Tongue (tissue), 1 donor: ENCODE measurements at regions not wholly inside any gene's neighbourhood (a gene's known extent, or its start where the extent isn't known, plus 50 kb on each side); places are given as distances from the start of the nearest gene placed in this dataset.
A peak's percentile ranks its signal among the peaks of the same experiment; 100 is the strongest.
"Not testable (repeated sequence)": the region's sequence is repeated elsewhere in the genome, so short reads cannot be mapped to it uniquely, and the experiment has no call there.

ENCODE experiments used
- DNase-seq: peaks from one replicate; pipeline ENCODE4 v3.0.0-alpha.2; 2015

DNA sequence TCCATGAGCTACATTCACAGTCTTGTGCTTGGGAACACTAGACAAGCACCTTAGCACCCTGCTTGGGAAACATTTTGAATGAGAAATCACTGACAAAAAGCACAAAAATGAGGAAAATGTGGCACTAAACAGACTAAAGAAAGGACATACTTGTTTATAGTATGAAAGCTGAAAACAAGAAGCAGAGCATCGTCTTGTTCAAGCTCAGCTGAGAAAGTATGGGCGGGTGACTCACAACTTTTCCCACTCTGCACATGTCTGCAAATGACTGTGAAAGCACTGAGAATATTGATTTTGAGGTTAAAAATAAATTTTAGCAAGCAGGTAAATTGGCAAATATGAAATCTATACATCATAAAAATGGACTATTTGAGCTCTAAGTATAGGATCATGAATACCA is 725.3 kb downstream of the COL12A1 start:
- DNase-seq = no peak

DNA sequence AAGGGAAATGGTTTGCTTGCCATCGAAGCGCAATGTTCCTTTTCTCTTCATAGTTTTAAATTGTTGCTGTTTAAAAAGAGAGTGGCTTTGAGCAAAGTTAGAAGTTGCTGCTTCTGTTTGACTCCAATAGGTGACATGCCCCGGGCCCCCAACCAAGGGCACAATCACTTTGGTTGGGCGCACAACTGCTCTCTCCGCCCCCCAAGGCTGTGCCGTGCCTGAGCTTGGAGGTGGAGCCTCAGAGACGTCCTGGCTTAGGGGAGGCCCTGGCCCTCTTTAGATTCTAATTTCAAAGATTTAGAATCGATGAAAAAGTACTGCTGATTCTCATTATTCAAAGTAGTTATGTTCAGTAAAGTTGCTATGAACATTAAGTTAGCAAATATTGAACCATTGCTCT is 725.9 kb downstream of the COL12A1 start:
- no peak for DNase-seq

DNA sequence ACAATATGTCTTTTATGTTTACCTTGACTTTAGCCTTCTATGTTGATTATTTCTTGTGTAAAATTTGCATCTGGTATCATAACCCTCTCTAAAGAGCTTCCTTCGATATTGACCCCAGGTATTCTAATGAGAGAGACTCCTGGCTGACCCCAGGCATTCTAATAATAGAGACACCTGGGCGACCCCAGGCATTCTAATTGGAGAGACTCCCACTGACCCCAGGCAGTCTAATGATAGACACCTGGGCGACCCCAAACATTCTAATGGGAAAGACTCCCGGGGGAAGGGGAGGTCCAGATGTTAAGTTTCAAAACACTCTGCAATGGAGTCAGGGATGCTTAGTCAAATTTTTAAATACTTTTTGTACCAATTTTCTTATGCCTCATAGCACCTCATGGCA is 726.4 kb downstream of the COL12A1 start:
- no peak for DNase-seq

DNA sequence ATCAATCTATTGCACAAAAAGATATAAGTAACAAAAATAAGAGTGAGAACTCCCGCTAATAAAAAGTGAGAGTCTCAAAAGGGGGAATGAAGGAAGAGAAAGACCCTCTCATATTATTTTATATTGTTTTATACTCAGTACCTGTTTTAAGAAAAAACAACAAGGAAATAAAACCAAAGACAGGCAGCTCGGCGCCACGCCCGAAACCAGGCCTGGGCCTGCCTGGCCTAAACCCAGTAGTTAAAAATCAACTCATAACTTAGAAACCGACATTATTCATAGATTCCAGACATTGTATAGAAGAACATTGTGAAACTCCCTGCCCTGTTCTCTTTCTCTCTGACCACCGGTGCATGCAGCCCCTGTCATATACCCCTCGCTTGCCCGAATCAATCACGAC is 731.8 kb downstream of the COL12A1 start:
- not testable (repeated sequence) for DNase-seq

DNA sequence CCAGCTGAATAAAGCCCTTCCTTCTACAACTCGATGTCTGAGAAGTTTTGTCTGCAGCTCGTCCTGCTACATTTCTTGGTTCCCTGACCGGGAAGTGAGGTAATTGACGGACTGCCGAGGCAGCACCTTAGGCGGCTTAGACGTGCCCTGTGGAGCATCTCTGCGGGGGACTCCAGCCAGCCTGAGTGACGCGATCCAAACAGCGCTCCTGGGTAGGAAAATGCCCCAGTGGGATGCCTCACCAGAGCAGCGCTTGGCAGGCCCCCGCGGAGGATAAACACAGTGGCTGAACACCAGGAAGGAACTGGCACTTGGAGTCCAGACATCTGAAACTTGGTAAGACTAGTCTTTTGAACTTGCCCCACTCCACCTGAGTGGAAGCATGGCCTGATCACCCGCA is 737.3 kb downstream of the COL12A1 start:
- DNase-seq = not testable (repeated sequence)

DNA sequence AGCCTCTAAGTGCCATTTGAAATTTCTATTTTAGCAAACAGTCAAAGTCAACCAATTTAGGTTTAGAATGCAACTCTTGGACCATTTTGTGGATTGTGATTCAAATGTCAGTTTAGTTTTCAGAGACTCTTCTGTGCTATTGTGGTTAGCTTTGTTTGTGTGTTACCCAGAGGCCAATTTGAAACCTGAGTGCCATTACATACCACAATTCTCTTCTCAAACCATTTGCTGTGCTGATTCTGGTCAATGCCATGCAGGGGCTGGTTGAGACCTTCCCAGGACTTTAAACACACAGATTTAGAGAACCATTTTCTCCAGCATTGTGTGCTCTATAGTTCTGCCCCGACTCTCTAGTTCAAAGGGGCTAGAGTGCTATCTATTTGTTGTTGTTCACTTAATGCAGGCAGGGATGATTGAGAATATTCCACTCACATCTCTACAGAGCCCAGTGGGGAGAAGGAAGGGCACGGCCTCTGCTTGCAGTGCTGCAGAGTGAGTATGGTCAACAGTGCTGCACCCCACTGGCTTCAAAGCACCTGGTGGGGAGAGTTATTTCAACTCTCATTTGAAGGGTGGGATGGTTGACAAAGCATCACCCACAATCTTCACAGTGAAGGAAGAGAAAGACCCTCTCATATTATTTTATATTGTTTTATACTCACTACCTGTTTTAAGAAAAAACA is 738.2 kb downstream of the COL12A1 start:
- no peak for DNase-seq

DNA sequence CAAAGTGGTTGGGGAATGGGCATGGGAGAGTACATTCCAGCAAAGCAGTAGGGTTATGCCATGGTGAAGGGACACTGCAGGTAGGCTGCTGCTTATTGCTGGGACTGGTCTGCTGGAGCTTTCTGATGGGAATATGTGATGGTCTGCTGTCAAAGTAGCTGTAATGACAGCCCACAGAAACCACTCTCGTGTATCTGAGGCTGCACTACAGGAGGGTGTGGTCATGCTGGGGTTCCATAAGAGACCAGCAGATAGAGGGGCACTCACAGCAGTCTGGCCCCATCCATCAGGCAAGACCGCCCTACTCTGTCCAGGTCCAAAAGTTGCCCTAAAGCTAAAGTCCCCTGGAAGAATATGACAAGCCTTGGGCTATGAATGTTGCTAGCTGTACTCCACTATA is 739.3 kb downstream of the COL12A1 start:
- no peak for DNase-seq

DNA sequence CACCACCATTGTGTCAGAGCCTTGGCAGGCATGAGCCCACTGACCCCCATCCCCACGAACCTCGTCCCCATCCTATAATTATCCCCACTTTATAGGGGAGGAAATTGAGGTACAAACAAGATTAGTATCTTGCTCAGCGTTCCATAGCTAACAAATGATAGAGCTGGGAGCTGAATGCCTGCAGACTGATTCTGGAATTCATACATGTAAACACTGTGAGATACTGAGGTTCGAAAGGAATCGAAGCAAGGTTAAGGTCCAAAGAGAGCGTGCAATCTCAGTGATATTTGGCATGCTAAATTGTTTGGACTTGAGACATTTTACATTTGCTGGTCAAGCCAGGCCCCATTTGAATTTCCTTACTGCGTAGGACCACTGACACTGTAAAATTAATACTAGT is 746.6 kb downstream of the COL12A1 start:
- DNase-seq = no peak

DNA sequence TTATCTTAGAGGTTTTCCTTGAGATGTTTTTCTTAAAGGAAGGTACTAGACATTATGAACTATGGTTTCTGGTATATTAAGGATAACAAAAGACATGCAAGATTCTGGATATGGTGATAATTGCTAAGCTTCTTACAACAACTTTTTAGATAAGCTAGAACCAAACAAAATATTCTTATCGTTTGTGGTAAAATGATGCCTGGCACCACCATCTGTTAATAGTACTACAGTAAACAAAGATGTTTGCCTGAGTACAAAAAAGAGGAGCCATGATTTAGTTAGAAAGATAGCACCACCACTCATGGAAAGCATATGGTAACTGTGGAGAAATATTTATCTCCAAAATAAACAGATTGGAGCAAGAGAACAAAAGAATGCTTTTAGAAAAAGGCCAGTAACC is 747.3 kb downstream of the COL12A1 start:
- no peak for DNase-seq

DNA sequence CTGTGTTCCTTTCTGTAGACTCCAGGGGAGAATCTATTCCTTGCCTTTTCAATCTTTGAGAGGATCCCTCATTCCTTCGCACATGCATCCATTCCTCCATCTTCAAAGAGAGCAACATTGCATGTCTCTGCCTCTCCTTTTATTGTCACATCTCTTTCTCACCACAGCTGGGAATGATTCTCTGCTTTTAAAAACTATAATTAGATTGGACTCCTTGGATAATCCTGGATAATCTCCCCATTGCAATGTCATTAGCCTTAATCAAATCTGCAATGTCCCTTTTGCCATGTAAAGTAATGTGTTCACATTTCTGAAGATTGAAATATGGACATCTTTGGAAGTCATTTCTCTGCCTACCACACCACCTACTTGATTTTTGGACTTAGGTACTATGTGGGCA is 750.1 kb downstream of the COL12A1 start:
- DNase-seq = no peak

DNA sequence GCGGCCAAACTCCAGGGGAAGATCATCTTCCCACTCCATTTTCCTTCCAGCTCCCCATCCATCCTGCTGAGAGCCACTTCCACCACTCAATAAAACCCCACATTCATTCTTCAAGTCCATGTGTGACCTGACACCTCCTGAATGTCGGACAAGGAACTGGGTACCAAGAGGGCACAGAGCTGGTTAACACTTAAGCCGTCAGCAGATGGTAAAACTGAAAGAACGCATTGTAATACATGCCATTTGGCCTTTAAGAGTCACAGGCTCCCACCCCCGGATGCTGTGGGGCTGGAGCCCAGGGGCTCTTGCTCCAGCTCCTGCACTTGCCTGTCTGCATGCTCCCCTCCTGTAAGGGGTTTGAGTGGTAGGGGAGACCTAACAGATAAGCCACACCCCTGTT is 753.9 kb downstream of the COL12A1 start:
- DNase-seq = no peak

DNA sequence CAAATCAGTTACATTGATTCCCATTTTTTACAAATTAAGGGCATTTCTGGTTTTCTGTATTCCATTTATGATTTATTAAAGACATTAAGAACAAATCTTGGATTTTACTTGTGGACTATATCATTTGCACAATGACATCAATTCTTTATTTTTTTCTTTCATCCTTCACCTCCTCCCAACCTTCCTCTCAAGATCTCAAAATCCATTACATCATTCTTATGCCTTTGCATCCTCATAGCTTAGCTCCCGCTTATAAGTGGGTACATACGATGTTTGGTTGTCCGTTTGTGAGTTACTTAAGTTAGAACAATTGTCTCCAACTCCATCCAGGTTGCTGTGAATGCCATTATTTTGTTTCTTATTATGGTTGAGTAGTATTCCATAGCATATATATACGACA is 752.8 kb downstream of the CD109 start:
- DNase-seq = no peak

DNA sequence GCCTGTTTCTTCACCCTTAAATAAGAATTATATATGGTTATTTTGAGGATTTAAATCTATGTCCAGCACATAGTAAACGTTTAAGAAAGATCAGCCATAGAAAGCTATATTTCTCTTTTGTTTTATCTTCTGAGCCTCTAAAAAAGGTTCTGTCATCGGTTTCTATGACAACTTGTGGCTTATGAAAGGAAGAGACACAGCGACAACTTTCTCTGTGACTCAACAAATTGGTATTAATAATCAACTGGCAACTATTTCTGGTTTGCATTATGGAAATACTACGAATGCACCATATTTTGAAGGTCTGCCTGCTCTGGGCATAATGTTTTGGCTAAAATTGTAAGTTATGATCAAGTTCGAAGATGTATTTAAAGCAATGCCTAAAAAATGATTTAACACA is 751.0 kb downstream of the CD109 start:
- DNase-seq = no peak

DNA sequence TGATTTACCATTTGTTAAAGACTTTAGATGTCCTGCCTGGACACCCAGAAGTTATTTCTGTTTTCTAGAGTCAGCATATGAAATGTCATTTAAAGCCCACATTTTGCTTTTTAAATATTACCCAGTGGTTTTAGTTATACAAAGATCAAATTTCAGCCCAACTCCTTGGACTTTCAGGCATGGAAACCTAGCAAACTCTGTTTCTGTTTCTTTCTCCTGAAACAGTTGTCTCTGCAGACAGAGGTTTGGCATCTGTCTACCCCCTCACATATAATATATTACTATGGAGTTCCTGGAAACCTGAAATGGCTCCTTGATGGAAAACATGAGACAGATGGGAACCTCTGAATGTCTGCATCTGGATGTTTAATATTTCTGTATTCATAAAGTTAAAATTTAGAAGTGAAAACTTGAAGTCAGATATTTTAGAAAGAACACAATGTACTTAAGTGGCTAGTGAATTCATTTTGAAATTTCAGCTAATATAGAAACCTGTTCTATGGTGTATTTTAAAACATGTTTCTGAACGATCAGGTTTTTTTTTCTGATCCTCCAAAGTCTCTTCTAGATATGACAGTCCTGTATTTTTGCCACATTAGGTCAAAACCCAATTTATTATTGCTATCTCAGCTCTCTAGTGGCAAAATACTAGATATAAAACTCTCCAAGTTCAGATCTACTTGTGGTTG is 743.3 kb downstream of the CD109 start:
- peak; percentile 54 for DNase-seq

DNA sequence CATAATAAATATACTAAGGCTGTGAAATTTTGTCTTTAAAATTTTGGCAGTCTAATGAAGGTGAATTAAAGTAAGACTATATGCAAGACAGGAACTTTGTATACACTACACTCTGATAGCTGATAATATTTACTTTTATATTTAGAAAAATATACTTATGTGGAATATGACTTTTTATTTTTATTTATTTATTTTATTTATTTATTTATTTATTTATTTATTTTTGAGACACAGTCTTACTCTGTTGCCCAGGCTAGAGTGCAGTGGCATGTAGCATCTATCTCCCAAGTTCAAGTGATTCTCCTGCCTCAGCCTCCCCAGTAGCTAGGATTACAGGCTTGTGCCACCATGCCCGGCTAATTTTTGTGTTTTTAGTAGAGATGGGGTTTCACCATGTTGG is 742.4 kb downstream of the CD109 start:
- DNase-seq = not testable (repeated sequence)

DNA sequence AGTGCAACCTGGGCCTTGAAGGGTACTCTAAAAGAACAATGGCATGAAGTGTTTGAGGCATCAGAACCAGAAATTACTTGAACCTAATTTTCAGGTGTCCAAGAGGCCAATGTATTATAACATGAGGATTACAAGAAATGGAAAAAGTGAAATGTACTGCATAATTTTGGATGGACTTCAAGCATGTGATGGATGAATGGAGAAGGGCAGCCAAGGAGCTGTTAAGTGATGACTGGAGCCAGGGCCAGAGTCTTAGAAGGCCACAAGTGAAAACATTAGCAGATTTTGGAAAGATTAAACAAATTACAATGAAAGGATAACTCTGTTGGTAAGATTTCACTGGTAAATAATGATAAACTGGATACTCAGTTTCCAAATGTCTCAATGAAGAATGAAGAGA is 738.2 kb downstream of the CD109 start:
- DNase-seq = peak; percentile 50

DNA sequence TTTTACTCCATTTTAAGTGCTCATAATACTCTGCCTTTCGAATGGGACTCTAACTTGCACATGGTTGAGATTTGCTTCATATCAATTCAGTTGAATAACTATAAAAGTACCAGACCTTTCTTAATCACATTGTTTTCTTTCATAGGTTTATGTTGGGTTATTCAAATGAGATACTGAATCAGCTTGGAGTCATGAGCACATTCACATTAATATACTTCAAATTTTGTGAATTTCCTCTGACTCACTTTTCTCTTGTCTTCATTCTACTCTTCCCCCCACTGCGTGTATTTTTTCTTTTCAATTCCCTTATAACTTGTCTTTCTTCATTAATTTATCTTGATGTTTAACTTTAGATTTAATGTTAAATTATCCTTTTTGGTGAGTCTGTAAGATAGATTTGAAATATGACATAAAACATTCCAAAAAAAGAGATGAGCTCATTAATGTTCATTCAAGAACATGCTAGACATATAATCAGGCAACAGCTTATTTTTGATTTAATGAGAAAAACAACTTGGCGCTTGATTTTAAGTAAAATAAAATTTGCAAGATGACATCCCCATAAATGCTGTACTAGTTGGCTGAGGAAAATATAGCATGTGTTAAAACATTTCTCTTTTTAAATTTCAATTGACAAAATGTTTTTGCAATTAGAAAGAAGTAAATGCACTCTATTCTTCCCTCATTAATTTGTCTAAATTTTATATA is 736.0 kb downstream of the CD109 start:
- DNase-seq = no peak

DNA sequence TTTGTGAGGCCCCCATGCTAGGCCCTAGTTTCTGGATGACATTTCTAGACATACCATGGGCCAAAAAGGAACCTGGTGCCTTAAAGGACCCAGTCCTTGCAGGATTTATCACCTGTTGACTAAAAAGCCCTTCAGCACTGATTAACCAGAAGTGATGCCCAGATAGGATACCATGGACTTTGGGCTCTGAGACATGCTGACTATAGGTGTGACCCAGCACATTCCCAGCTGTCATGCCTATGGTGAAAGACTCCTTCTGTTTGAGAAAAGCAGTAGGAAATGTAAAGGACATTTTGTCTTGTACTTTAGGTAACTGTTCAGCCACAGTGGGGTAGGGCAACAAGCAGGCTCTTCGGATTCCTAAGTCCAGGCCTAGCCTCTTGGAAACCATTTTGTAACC is 724.2 kb downstream of the CD109 start:
- no peak for DNase-seq

DNA sequence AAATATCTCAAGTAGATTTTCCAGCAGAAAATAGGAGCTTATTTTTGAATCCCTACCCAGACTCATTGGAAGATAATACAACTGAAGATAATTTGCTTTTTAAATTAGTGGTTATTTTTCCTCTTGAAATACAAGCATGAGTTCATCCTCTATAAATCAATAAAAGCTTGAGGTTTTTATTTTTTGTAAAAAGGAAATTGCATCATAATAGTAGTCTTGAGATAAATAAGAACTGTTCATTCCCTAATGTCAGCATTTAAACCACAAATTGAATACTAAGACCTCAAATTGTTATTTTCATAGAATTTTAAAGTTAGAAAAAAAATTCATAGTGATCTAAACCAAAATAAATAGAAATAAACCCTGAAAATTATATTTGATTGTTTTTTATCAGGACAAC is 719.1 kb downstream of the CD109 start:
- DNase-seq = no peak

DNA sequence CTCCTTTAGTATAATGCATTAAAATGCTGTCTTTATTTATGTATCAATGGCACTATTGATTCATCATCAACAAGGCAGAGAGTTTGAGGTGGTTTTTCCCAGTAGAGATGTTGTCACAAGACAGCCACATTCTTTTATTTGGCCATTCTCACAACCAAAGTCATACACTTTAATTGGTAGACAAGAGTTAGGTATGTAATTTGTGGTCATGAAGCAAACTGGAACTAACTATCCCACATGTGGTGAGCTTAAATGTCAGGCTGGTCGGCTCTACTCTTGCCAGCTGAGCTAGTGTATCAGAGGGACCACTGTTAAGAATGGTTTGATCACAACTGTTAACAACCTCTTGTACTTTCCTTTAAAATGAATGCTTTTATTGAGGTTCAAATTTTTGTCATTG is 714.6 kb downstream of the CD109 start:
- DNase-seq = no peak

DNA sequence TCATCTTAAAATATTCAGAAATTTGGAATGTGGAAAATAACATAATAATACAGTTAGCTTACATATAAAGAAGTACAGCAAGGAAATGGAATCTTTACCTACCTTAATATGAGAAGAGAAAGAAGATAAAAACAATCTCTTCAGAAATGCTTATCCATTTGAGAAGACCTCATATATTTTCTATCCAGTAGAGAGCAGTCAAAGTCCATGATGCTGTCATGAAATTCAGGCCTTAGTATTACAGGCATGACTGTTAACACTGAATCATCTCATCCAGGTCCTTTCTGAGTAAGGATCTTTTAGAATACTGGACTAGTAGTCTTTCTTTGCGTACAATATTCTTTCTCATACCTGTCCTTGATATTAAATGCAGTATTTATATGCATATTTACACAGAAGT is 713.4 kb downstream of the CD109 start:
- peak; percentile 70 for DNase-seq

DNA sequence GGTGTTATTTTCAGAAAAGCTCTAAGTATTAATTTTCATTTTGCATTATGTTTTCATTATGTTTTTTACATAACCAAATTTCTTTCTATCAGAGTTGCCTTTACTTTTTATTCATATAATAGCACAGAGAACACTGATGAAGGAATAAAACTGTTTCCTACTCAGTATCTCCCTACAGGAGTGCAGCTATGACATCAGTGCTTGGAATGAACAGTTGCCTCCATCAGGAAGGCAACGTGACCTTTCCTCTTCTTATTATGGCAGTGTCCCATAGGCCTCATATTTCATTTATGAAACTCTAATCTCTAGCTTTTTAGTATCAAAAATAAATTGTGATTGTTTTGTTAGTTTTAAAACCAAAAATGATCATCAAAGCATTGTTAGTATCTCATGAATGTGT is 712.8 kb downstream of the CD109 start:
- DNase-seq = no peak

DNA sequence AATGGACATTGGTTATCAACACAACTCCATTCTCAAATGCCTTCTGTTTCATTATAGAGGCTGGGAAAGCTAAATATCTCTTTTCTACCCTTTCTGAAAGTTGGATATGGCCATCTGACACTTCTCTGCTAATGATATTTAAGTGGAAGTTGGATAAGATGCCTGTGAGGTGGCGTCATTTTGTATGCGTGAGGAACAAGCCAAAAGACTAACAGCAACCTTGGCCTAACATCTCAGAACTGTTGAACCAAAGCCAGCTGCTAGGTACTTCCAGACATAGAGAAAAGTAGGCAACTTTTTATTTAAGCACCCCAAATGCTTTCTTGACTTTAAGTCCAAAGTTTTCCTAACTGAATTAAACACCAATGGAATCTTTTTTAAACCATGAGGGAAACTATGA is 708.4 kb downstream of the CD109 start:
- DNase-seq = peak; percentile 3

DNA sequence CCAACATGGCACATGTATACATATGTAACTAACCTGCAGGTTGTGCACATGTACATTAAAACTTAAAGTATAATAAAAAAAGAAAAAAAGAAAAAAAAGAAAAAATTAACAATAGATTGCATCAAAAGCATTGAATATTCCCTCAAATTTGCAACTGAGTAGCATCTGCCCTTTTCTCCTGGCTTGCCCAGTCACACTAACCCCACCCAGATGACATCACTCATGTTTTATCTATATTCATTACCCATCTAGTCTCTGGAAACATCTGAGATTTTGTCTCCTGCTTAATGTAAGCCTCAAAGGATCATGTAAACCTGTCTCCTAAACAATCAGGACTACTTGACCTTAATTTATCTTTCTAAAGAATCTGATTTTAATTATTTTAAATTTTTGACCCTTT is 706.8 kb downstream of the CD109 start:
- no peak for DNase-seq
